ENCODE measurements at regions not wholly inside any gene's neighbourhood (a gene's known extent, or its start where the extent isn't known, plus 50 kb on each side); places are given as distances from the start of the nearest gene placed in this dataset.

DNA sequence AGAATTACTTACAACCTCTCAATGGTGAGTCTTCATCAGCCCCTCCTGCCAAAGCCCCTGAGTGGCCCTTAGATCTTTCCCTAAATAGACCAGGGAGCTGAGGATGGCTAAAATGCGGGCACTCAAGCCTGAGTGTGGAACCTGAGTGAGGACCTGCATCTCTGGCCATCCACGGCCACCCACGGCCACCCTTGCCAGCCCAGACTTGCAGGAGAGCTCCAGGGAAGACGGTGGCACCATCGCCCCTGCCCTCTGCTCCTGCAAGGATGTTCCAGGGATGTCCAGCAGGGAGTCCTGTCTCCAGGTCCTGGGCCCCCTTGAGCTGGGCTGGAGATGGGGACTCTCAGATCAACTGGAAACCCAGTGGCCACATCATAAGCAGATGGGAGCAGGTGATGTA lies 68.2 kb upstream of the OLFM1 start:
- no peak overlapping the region for H3K27ac ChIP-seq (ENCODE audit: low read depth, low read length)
- H3K36me3 ChIP-seq (ENCODE audit: insufficient read depth, low read length), result no peaks in the 10 kb centered on the region
- no peaks in the 10 kb centered on the region; the same call in 1 of the 2 replicates for H3K4me1 ChIP-seq (ENCODE audit: insufficient read depth, low read length)
- no peaks in the 10 kb centered on the region for H3K27me3 ChIP-seq (ENCODE audit: insufficient read depth, low read length)
- H3K9ac ChIP-seq (ENCODE audit: low read depth, low read length), result no peak overlapping the region
- WGBS, result 96% methylated on average over 5 of the region's 5 CpGs
- H3K9me3 ChIP-seq (ENCODE audit: insufficient read depth, low read depth, low read length), result no peaks in the 10 kb centered on the region
- H3K4me3 ChIP-seq (ENCODE audit: low read length), result no peak overlapping the region

DNA sequence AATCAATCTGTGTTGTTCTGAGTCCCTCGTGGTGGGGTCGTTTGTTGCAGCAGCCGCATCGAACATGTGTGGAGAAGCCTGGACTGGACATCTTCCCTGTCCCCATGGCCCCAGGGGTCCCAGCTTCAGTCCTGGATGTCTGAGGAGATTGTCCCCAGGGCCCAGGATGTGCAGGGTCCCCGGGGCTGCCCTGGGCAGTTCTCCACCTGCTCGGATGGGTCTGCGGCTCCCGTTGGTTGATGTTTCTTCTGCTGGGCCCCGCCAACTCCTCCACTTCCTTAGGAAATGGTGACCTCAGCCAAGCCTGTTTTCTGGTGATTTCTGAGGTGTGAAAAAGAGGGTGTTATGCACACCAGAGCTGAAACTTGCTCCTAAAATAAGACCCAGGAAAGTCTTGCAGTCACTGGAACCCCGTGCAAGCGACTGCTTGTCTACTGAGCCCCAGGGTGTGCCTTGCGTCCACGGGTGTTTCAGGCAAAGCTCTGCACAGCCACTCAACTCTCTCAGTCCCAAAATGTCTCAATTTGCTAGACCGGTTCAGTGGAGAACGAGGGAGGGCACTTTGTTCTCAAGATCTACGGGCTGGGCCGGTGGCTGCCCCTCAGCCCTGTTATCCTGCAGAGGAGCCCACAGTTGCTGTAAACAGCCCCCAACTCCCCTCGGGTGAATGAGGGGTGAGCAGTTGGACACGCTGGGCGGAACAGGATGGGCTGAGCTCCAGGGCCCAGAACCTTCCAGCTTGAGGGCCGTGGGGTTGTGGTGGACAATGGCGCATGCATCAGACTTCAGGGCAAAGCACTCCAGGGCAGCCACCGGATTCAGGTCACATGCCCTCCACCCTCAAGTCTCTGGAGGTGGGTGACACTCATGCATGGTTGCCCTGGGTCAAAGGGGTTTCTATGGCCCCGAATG lies 66.7 kb upstream of the OLFM1 start:
- Histone ChIP-seq H3K27ac (ENCODE audit: low read depth, low read length) (no peak overlapping the region), H3K9me3 (ENCODE audit: insufficient read depth, low read depth, low read length) (peaks cover 2% of the 10 kb centered on the region; the same call in 1 of the 2 replicates), H3K27me3 (ENCODE audit: insufficient read depth, low read length) (no peaks in the 10 kb centered on the region), H3K4me3 (ENCODE audit: low read length) (no peak overlapping the region), H3K36me3 (ENCODE audit: insufficient read depth, low read length) (no peaks in the 10 kb centered on the region), H3K4me1 (ENCODE audit: insufficient read depth, low read length) (no peaks in the 10 kb centered on the region; the same call in 1 of the 2 replicates), H3K9ac (ENCODE audit: low read depth, low read length) (no peak overlapping the region)
- WGBS, result 97% methylated on average over 24 of the region's 24 CpGs

DNA sequence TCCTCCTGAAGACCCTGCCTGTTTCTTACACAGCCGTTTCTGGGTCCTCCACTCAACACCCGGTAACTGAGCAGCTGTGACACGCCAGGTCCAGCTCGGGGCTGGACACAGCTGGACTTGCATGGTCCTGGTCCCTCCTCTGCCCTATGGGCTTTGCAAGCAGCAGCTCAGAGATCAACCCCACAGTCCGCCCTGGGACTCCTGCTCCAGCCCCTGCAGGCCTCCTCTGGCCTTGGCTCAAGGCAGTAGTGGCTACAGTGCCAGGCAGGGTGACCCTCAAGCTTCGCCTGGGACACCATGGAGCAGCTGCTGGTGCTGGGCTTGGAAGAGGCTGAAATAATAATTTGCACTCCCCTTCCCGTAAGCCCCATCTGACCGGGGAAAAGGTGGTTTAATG lies 66.1 kb upstream of the OLFM1 start:
- Histone ChIP-seq H3K4me3 (ENCODE audit: low read length) (no peak overlapping the region), H3K9me3 (ENCODE audit: insufficient read depth, low read depth, low read length) (peaks cover 3% of the 10 kb centered on the region; the same call in 1 of the 2 replicates), H3K27ac (ENCODE audit: low read depth, low read length) (no peak overlapping the region), H3K4me1 (ENCODE audit: insufficient read depth, low read length) (no peaks in the 10 kb centered on the region; the same call in 1 of the 2 replicates), H3K9ac (ENCODE audit: low read depth, low read length) (no peak overlapping the region), H3K27me3 (ENCODE audit: insufficient read depth, low read length) (no peaks in the 10 kb centered on the region), H3K36me3 (ENCODE audit: insufficient read depth, low read length) (no peaks in the 10 kb centered on the region)
- 94% methylated on average over 8 of the region's 8 CpGs for WGBS

DNA sequence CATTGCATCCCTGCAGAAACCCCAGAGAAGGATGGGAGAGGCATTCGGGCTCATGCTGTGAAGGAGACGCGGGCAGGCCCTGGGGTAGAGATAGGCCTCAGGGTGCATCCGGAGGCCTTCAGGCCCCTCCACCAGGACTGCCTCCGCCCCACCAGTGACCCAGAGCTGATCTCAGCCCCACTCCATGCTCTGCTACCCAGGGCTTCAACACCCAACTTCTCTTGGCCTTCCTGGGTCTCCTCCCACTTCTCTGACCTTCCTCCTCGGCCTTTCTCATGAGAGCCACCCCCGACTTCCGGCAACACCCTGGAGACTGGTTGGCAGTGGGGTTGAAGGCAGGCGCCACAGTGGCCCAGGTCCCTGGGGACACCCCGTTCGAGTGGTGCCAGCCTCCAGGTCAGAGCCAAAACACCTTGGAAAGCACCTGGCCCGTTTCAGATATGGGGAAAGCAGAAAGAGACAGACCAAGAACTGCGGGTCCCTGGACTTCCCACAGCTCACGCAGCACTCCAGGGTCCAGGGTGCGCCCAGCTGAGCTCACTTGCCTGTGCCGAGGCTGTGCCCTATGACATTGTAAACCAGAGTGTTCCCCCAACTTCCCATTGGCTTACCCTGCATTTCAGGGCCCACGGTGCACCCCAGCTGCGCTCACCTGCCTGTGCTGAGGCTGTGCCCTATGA lies 65.1 kb upstream of the OLFM1 start:
- no peak overlapping the region for H3K27ac ChIP-seq (ENCODE audit: low read depth, low read length)
- H3K9me3 ChIP-seq (ENCODE audit: insufficient read depth, low read depth, low read length), result peaks cover 3% of the 10 kb centered on the region; the same call in 1 of the 2 replicates
- no peak overlapping the region for H3K9ac ChIP-seq (ENCODE audit: low read depth, low read length)
- H3K36me3 ChIP-seq (ENCODE audit: insufficient read depth, low read length), result no peaks in the 10 kb centered on the region
- WGBS, result 92% methylated on average over 18 of the region's 18 CpGs
- H3K4me3 ChIP-seq (ENCODE audit: low read length), result no peak overlapping the region
- no peaks in the 10 kb centered on the region; the same call in 1 of the 2 replicates for H3K4me1 ChIP-seq (ENCODE audit: insufficient read depth, low read length)
- H3K27me3 ChIP-seq (ENCODE audit: insufficient read depth, low read length), result no peaks in the 10 kb centered on the region

DNA sequence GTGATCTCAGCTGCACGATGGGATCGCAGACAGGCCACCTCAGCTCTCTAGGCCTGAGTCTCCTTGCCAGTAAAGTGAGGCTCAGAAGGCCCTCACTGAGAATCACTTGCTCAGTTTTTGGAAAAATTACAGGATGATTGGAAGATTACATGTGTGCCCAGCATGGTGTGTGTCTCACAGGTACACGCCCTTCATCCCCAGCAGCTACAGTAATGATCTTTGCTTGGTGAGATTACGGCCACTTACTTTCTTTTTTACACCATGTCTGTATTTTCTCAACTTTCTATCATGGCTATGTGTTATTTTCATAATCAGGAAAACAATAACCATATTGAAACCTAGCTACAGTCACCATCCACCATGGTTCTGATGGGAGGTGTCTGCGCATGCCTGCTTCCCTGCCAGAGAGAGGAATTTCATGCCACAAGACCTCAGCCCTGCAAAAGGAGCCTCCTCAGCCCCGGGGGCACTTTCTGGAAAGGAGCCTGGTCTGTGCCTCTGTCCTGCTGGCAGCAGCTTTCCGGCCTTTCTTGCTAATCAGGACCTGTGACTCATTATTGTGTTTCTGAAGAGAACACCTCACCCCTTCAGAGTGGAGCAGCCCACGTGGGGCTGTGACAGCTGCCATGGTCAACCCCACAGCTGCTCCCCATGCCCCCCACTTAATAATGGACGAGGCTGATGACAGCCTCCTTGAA lies 64.2 kb upstream of the OLFM1 start:
- Histone ChIP-seq H3K27ac (ENCODE audit: low read depth, low read length) (no peak overlapping the region), H3K4me1 (ENCODE audit: insufficient read depth, low read length) (no peaks in the 10 kb centered on the region; the same call in 1 of the 2 replicates), H3K4me3 (ENCODE audit: low read length) (no peak overlapping the region), H3K9ac (ENCODE audit: low read depth, low read length) (no peak overlapping the region), H3K27me3 (ENCODE audit: insufficient read depth, low read length) (no peaks in the 10 kb centered on the region), H3K36me3 (ENCODE audit: insufficient read depth, low read length) (no peaks in the 10 kb centered on the region), H3K9me3 (ENCODE audit: insufficient read depth, low read depth, low read length) (peaks cover 3% of the 10 kb centered on the region; the same call in 1 of the 2 replicates)
- 70% methylated on average over 9 of the region's 9 CpGs for WGBS

DNA sequence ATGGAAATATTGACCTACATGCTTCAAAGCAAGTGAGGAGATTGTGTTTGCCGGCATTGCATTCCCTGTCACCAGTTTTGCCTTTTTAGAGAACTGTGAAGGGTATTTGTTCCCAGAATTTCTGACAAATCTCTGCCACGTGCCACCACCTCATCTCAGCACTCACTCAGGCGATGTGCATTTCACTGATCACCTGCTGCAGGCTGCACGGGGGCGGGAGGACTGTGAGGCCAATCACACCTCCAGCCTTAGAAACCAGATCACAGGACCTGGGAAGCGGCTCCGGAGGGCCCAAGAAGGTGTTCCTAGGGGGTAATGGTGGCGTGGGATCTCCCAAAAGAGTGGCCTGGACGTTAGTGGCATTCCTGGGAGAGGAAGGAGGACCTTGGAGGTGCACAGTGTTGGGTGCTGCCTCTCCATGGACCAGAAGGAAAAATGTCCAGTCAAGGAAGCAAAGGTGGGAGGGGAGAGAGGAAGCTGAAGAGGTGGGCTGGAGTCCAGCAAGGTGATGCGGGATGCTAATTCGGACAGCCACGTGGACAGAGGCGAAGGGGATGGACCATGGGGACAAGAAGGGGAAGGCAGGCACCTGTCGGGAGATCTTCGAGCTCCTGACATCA lies 63.6 kb upstream of the OLFM1 start:
- H3K9me3 ChIP-seq (ENCODE audit: insufficient read depth, low read depth, low read length), result peaks cover 3% of the 10 kb centered on the region; the same call in 1 of the 2 replicates
- no peak overlapping the region for H3K4me3 ChIP-seq (ENCODE audit: low read length)
- no peak overlapping the region for H3K9ac ChIP-seq (ENCODE audit: low read depth, low read length)
- no peaks in the 10 kb centered on the region for H3K27me3 ChIP-seq (ENCODE audit: insufficient read depth, low read length)
- no peaks in the 10 kb centered on the region for H3K36me3 ChIP-seq (ENCODE audit: insufficient read depth, low read length)
- H3K27ac ChIP-seq (ENCODE audit: low read depth, low read length), result no peak overlapping the region
- WGBS, result 84% methylated on average over 15 of the region's 15 CpGs
- H3K4me1 ChIP-seq (ENCODE audit: insufficient read depth, low read length), result no peaks in the 10 kb centered on the region; the same call in 1 of the 2 replicates

DNA sequence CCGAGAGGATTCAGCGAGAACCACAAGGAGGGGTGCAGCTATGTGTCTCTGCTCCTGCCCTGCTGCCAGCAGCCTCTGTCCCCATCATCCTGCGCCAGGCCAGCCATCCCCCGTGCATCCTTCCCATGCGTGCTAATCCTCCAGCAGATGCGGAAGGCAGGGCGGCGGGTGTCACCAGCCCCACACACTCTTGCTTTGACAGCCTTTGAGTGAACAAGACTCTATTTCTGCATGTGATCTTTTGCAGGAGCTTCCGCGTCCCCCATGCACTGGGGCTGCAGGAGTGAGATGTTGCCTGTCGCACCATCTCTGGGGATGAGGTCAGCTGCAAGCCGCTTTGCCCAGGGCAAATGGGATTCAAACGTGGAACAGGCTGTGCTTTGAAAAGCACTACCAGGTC lies 58.0 kb upstream of the OLFM1 start:
- H3K27me3 ChIP-seq (ENCODE audit: insufficient read depth, low read length), result no peaks in the 10 kb centered on the region
- 92% methylated on average over 13 of the region's 13 CpGs for WGBS
- no peaks in the 10 kb centered on the region for H3K4me1 ChIP-seq (ENCODE audit: insufficient read depth, low read length)

DNA sequence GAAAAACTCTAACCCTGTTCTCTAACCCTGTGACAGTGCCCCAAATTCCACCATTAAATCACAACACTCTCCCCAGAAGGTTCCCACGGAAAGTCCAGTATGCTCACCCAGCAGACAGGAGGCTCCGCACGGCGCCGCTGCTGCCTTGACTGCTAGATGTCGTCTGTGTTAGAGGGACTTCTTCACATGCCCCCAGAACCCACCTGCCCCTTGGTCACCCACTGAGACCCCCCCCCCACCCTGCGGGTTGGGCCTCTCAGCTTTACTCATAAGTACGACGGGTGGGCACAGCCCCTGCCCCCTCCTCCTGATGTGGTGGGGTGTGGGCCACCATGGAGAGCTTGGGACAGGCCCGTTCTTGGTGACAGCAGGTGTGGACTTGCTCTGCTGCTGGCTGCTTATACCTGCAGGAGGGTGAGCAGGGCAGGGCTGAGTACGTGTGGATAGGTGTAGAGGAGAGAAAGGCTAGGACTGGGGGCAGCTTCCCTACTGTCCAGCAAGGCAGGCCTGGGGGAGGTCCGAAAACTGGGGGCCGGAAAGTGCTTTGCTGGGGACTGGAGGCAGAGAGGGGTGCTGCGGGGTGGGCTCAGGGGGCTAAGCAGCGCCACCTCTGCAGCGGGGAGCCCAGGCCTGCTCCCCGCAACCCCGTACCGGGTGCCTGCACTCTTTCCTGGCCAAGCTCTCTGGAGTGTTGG lies 57.5 kb upstream of the OLFM1 start:
- Histone ChIP-seq H3K4me3 (ENCODE audit: low read length) (no peak overlapping the region), H3K9ac (ENCODE audit: low read depth, low read length) (no peak overlapping the region), H3K27me3 (ENCODE audit: insufficient read depth, low read length) (no peaks in the 10 kb centered on the region), H3K27ac (ENCODE audit: low read depth, low read length) (no peak overlapping the region), H3K36me3 (ENCODE audit: insufficient read depth, low read length) (no peaks in the 10 kb centered on the region), H3K9me3 (ENCODE audit: insufficient read depth, low read depth, low read length) (peaks cover 3% of the 10 kb centered on the region; the same call in 1 of the 2 replicates), H3K4me1 (ENCODE audit: insufficient read depth, low read length) (no peaks in the 10 kb centered on the region)
- WGBS, result 91% methylated on average over 18 of the region's 19 CpGs

More for the DNA sequence above, 58.0 kb upstream of the OLFM1 start:
- Histone ChIP-seq H3K9me3 (ENCODE audit: insufficient read depth, low read depth, low read length) (peaks cover 3% of the 10 kb centered on the region; the same call in 1 of the 2 replicates), H3K36me3 (ENCODE audit: insufficient read depth, low read length) (no peaks in the 10 kb centered on the region), H3K9ac (ENCODE audit: low read depth, low read length) (no peak overlapping the region), H3K4me3 (ENCODE audit: low read length) (no peak overlapping the region), H3K27ac (ENCODE audit: low read depth, low read length) (no peak overlapping the region)

DNA sequence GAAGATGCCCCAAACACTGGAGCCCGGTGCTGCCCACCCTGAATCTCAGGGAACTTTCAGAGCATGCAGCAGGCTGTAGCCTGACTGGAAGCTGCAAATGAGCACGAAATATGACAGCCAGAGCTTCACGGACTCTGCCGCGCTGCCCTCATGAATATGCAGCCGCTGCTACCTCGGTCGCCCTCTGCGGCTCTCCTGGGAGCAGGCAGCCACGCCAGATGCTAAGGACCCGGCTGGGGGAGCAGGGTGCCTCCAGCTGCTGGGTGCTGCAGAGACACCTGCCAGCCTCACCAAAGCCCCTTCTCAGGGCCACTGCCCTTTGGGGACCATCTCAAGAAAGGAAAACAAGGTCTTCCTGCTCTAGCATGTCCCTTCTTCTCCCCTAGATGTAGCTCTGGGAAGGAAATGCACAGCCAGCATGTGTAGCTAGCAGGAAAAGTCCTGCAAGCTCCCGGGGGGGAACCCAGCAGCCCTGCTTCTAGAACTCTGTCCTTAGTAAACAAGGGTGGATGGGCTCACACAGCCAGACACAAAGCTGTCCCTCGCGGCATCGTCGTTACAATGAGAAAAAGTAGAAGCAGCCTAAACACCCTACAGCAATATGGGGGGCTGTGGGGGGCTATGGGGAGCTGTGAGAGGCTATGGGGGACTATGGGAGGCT lies 56.8 kb upstream of the OLFM1 start:
- Histone ChIP-seq H3K9me3 (ENCODE audit: insufficient read depth, low read depth, low read length) (peaks cover under 1% of the 10 kb centered on the region; the same call in 1 of the 2 replicates), H3K27me3 (ENCODE audit: insufficient read depth, low read length) (no peaks in the 10 kb centered on the region), H3K4me3 (ENCODE audit: low read length) (no peak overlapping the region), H3K9ac (ENCODE audit: low read depth, low read length) (no peak overlapping the region), H3K27ac (ENCODE audit: low read depth, low read length) (no peak overlapping the region), H3K4me1 (ENCODE audit: insufficient read depth, low read length) (no peaks in the 10 kb centered on the region), H3K36me3 (ENCODE audit: insufficient read depth, low read length) (no peaks in the 10 kb centered on the region)
- 65% methylated on average over 12 of the region's 16 CpGs for WGBS

Data from HUES64 (cell line).